ENCODE measurements at regions not wholly inside any gene's neighbourhood (a gene's known extent, or its start where the extent isn't known, plus 50 kb on each side); places are given as distances from the start of the nearest gene placed in this dataset.
A peak's percentile ranks its signal among the peaks of the same experiment; 100 is the strongest.

GRCh38 chr15:31964586-31965307 lies 65.6 kb upstream of the CHRNA7 start:
- Histone ChIP-seq H3K36me3 (ENCODE audit: control insufficient read depth, insufficient read depth, low read length) (no peaks in the 10 kb centered on the region), H3K27ac (ENCODE audit: low read length) (no peak overlapping the region), H3K4me3 (ENCODE audit: low read length) (no peak overlapping the region), H3K27me3 (ENCODE audit: control insufficient read depth, insufficient read depth, low read length) (no peaks in the 10 kb centered on the region), H3K9me3 (ENCODE audit: control insufficient read depth, insufficient read depth, low read length) (peaks cover 1% of the 10 kb centered on the region; the same call in 1 of the 2 replicates), H3K4me1 (ENCODE audit: control insufficient read depth, insufficient read depth, low read length) (no peaks in the 10 kb centered on the region)
- no peak for DNase-seq (ENCODE audit: low read depth, low spot score)
- WGBS (ENCODE audit: insufficient coverage, insufficient read length) = no CpG with 5 or more reads among the region's 7 CpGs

- no peaks in the 10 kb centered on the region for H3K27me3 ChIP-seq (ENCODE audit: control insufficient read depth, insufficient read depth, low read length)
- H3K27ac ChIP-seq (ENCODE audit: low read length) = no peak overlapping the region
- whole genome bisulfite sequencing (ENCODE audit: insufficient coverage, insufficient read length) = no CpG with 5 or more reads among the region's 4 CpGs
- peaks cover 1% of the 10 kb centered on the region for H3K4me1 ChIP-seq (ENCODE audit: control insufficient read depth, insufficient read depth, low read length)
- no peak for DNase-seq (ENCODE audit: low read depth, low spot score)
- no peaks in the 10 kb centered on the region for H3K9me3 ChIP-seq (ENCODE audit: control insufficient read depth, insufficient read depth, low read length)
- no peaks in the 10 kb centered on the region for H3K36me3 ChIP-seq (ENCODE audit: control insufficient read depth, insufficient read depth, low read length)
- no peak overlapping the region for H3K4me3 ChIP-seq (ENCODE audit: low read length)
These were observed 60.3 kb upstream of the CHRNA7 start for GRCh38 chr15:31970007-31970406.

GRCh38 chr15:31973197-31973596 lies 57.1 kb upstream of the CHRNA7 start:
- Histone ChIP-seq H3K4me1 (ENCODE audit: control insufficient read depth, insufficient read depth, low read length) (peaks cover 3% of the 10 kb centered on the region), H3K27ac (ENCODE audit: low read length) (no peak overlapping the region), H3K9me3 (ENCODE audit: control insufficient read depth, insufficient read depth, low read length) (no peaks in the 10 kb centered on the region), H3K4me3 (ENCODE audit: low read length) (no peak overlapping the region), H3K36me3 (ENCODE audit: control insufficient read depth, insufficient read depth, low read length) (no peaks in the 10 kb centered on the region), H3K27me3 (ENCODE audit: control insufficient read depth, insufficient read depth, low read length) (no peaks in the 10 kb centered on the region)
- no CpG with 5 or more reads among the region's 10 CpGs for WGBS (ENCODE audit: insufficient coverage, insufficient read length)
- no peak for DNase-seq (ENCODE audit: low read depth, low spot score)

DNA sequence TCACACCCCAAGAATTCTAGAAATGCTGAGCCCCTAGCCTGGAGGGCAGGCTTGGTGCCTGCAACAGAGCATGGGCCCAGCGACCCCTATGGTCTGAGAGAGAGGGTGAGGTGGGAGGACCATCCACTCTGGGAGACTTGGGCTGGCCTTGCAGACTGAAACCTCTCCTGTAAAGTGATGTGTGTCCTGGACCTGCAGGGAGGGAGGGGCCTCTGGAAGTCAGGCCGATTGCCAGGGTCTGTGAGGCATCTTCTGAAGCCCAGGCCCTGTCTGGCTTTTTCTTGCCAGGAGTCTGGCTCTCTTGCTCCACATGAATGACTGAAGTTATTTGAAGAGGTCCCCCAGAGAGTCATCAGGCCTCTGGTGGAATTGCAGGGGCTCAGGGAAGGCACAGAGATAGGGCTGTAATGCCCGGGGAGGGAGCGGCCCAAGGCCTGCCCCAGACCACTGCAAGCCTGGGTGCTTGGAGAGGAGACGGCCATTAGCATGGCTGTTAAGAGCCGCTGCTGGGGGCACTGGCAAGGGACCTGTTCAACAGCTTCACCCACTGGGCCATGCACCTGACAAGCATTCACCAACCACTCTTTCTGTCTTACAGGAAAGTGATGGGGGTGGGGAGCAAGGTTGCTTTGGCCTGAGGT lies 56.0 kb upstream of the CHRNA7 start:
- WGBS (ENCODE audit: insufficient coverage, insufficient read length) = no CpG with 5 or more reads among the region's 6 CpGs
- no peak for DNase-seq (ENCODE audit: low read depth, low spot score)
- Histone ChIP-seq H3K27me3 (ENCODE audit: control insufficient read depth, insufficient read depth, low read length) (no peaks in the 10 kb centered on the region), H3K4me3 (ENCODE audit: low read length) (no peak overlapping the region), H3K27ac (ENCODE audit: low read length) (no peak overlapping the region), H3K4me1 (ENCODE audit: control insufficient read depth, insufficient read depth, low read length) (peaks cover 3% of the 10 kb centered on the region), H3K36me3 (ENCODE audit: control insufficient read depth, insufficient read depth, low read length) (no peaks in the 10 kb centered on the region), H3K9me3 (ENCODE audit: control insufficient read depth, insufficient read depth, low read length) (no peaks in the 10 kb centered on the region)

DNA sequence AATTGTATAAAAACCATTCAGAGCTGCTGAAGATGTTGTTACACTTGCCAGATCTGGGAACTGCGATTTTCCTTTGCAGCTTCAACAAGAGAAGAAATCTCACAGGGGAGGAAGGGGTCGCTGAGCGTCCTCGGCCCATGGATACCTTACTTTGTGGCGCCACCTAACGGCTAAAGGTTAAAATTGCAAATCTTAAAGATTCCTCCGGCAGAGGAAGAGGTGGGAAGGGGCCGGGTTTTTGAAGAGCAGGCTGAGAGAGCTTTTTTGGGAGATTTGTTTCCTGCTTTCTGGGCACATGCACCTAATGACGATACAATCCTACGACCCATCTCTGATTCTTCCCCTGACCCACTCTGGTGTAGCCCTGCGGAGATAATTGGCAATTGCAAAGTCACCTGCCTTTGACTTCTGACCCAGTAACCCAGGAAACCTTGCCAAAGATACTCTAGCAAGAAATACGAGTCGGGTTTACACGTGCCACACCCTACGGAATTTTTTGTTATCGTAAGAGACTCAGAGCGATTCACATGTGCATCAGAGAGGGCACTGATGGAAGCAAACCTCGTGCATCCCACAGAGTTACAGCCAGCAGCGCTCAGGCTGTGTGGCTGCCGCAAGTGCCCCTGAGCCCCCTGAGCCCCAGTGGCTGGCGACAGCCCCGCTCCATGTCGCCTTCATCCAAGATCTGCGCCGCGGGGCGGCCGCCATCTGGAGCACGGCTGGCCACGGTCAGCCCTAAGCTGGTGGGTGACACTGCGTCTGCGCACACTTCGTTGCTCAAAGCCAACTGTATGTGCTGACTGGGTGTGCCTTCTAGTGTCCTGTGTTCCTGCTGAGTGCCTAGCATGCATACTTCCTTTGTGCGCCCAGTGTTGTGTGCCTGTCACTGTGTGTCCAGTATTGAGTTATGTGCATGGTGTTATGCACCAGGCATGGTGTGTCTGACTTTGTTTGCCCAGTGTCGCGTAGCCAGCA lies 55.2 kb upstream of the CHRNA7 start:
- Histone ChIP-seq H3K4me3 (ENCODE audit: low read length) (no peak overlapping the region), H3K27me3 (ENCODE audit: control insufficient read depth, insufficient read depth, low read length) (no peaks in the 10 kb centered on the region), H3K36me3 (ENCODE audit: control insufficient read depth, insufficient read depth, low read length) (no peaks in the 10 kb centered on the region), H3K9me3 (ENCODE audit: control insufficient read depth, insufficient read depth, low read length) (no peaks in the 10 kb centered on the region), H3K4me1 (ENCODE audit: control insufficient read depth, insufficient read depth, low read length) (peaks cover 3% of the 10 kb centered on the region; the same call in 1 of the 2 replicates), H3K27ac (ENCODE audit: low read length) (no peak overlapping the region)
- WGBS (ENCODE audit: insufficient coverage, insufficient read length) = no CpG with 5 or more reads among the region's 36 CpGs
- DNase-seq (ENCODE audit: low read depth, low spot score) = peak; percentile 45

GRCh38 chr15:31975830-31976229 lies 54.5 kb upstream of the CHRNA7 start:
- Histone ChIP-seq H3K4me3 (ENCODE audit: low read length) (no peak overlapping the region), H3K4me1 (ENCODE audit: control insufficient read depth, insufficient read depth, low read length) (peaks cover 3% of the 10 kb centered on the region; the same call in 1 of the 2 replicates), H3K36me3 (ENCODE audit: control insufficient read depth, insufficient read depth, low read length) (no peaks in the 10 kb centered on the region), H3K9me3 (ENCODE audit: control insufficient read depth, insufficient read depth, low read length) (no peaks in the 10 kb centered on the region), H3K27me3 (ENCODE audit: control insufficient read depth, insufficient read depth, low read length) (no peaks in the 10 kb centered on the region), H3K27ac (ENCODE audit: low read length) (no peak overlapping the region)
- no CpG with 5 or more reads among the region's 9 CpGs for WGBS (ENCODE audit: insufficient coverage, insufficient read length)
- DNase-seq (ENCODE audit: low read depth, low spot score) = no peak

DNA sequence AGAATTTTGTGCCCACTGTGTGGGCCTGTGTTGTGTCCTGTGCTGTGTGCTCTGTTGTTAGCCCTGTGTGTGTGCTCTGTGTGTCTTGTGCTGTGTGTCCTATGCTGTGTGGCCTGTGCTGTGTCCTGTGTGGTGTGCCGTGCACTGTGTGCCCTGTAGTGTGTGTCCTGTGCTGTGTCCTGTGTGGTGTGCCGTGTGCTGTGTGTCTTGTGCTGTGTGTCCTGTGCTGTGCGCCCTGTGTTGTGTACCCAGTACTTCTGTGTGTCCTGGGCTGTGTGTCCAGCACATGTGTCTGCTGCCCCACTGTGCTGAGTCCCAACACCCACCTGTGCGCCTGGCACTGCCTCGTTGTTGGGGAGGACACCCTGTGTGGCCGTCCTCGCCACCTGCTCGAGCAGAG lies 53.2 kb upstream of the CHRNA7 start:
- no peaks in the 10 kb centered on the region for H3K36me3 ChIP-seq (ENCODE audit: control insufficient read depth, insufficient read depth, low read length)
- peaks cover 3% of the 10 kb centered on the region; the same call in 1 of the 2 replicates for H3K4me1 ChIP-seq (ENCODE audit: control insufficient read depth, insufficient read depth, low read length)
- no peak for DNase-seq (ENCODE audit: low read depth, low spot score)
- no CpG with 5 or more reads among the region's 8 CpGs for WGBS (ENCODE audit: insufficient coverage, insufficient read length)
- no peaks in the 10 kb centered on the region for H3K9me3 ChIP-seq (ENCODE audit: control insufficient read depth, insufficient read depth, low read length)
- no peak overlapping the region for H3K27ac ChIP-seq (ENCODE audit: low read length)
- no peaks in the 10 kb centered on the region for H3K27me3 ChIP-seq (ENCODE audit: control insufficient read depth, insufficient read depth, low read length)
- H3K4me3 ChIP-seq (ENCODE audit: low read length) = no peak overlapping the region

DNA sequence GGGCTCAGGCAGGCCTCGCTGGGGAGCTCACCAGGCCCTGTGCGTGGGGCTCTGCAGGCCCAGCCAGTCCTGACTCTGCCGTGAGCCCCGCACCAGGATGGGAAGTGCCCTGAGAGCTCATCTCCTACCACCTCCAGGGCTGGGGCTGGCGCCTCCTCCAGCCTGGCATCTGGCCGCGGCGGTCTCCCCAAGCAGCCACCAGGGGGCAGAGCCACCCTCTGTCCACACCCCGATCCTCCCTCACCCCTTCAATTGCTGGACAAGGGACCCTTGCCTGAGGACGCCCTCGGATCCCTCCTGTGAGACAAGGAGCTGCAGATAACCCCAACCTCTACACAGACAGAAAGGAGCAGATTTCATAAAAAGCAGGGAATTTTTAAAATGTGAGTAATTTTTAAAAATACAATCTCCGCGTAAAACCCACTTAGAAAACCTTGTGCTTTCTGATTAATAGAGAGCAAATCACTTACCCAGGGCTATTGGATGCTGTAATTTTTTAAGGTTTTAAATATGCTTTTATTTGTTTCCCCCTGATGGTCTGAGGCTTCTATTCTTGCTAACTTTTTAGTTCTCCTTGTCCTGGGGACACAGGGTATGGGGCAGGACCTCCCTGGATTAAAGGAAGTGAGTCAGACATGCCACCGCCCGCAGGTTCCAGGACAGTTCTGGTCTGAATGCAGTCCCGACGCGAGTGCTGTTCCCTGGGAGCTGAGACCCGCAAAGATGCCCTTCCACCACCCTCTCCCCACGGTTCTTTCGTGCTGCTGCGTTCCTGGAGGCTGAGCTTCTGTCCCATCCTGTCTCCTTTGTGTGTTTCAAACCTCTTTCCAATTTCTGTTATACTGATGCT lies 52.3 kb upstream of the CHRNA7 start:
- no peaks in the 10 kb centered on the region for H3K27me3 ChIP-seq (ENCODE audit: control insufficient read depth, insufficient read depth, low read length)
- no peaks in the 10 kb centered on the region for H3K9me3 ChIP-seq (ENCODE audit: control insufficient read depth, insufficient read depth, low read length)
- WGBS (ENCODE audit: insufficient coverage, insufficient read length) = no CpG with 5 or more reads among the region's 22 CpGs
- DNase-seq (ENCODE audit: low read depth, low spot score) = peak; percentile 54
- H3K36me3 ChIP-seq (ENCODE audit: control insufficient read depth, insufficient read depth, low read length) = no peaks in the 10 kb centered on the region
- no peak overlapping the region for H3K27ac ChIP-seq (ENCODE audit: low read length)
- no peak overlapping the region for H3K4me3 ChIP-seq (ENCODE audit: low read length)
- peaks cover 3% of the 10 kb centered on the region; the same call in 1 of the 2 replicates for H3K4me1 ChIP-seq (ENCODE audit: control insufficient read depth, insufficient read depth, low read length)

All from iPS DF 6.9 (cell line).